ENCODE measurements at regions not wholly inside any gene's neighbourhood (a gene's known extent, or its start where the extent isn't known, plus 50 kb on each side); places are given as distances from the start of the nearest gene placed in this dataset.
A peak's percentile ranks its signal among the peaks of the same experiment; 100 is the strongest.

DNA sequence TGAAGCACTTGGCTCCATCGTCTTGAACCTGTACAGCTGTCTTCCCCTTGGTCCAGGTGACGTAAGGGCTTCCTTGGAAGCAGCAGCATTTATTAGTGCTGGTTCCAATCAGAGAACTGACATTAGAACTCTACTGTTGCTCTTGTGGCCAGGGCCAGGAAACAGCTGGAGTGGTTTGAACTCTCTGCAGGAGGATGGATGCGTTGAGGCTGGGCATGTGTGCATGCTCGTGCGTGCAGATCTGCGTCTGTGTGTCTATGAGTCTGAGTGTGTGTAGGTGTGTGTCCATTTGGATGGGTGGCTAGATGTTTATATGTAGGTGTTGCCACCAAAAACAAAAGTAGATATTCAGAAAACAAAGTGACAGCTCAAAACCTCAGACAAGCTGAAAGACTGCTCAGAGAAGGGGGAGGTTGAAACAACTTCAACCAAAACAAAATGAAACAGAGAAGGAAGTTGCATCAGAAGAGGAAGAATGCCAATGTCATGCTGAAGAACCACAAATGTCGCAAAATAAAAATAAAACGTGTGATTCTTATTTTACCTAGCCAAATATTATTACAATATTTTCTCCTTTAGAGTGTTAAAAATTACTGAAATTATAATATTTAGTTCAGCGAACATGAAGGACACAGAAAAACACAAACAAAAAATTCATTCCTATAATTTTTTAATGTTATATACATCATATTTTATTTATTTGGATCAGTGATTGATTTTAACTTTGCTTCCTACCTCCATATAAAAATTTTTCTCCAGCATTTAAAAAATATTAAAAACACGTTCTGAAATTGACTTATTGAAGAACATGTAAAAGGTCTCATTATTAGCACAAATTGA lies 96.1 kb upstream of the MKLN1 start:
- Histone ChIP-seq H3K9me3 (ENCODE audit: control insufficient read depth, low read length) (no peaks in the 10 kb centered on the region), H3K27ac (ENCODE audit: low read length) (no peak overlapping the region), H3K27me3 (ENCODE audit: control insufficient read depth, insufficient read depth) (no peaks in the 10 kb centered on the region), H3K4me3 (ENCODE audit: low read length) (no peak overlapping the region), H3K4me1 (ENCODE audit: control insufficient read depth, insufficient read depth, low read length) (no peaks in the 10 kb centered on the region)
- WGBS = 64% methylated on average over 10 of the region's 10 CpGs
- ATAC-seq = peak; percentile 37 to 72
- peak in 2 of 3 donors; percentile 14 to 61 for DNase-seq
- intact Hi-C loops (cut with DNase I) = no loop called here

GRCh38 chr7:131232768-131233167 lies 94.9 kb upstream of the MKLN1 start:
- ATAC-seq (no peak), DNase-seq (no peak)
- intact Hi-C loops (cut with DNase I) = no loop called here
- 89% methylated on average over 9 of the region's 9 CpGs for WGBS
- H3K4me1 ChIP-seq (ENCODE audit: control insufficient read depth, insufficient read depth, low read length) = no peaks in the 10 kb centered on the region
- no peak overlapping the region for H3K27ac ChIP-seq (ENCODE audit: low read length)
- no peaks in the 10 kb centered on the region for H3K27me3 ChIP-seq (ENCODE audit: control insufficient read depth, insufficient read depth)
- H3K9me3 ChIP-seq (ENCODE audit: control insufficient read depth, low read length) = no peaks in the 10 kb centered on the region
- no peak overlapping the region for H3K4me3 ChIP-seq (ENCODE audit: low read length)

DNA sequence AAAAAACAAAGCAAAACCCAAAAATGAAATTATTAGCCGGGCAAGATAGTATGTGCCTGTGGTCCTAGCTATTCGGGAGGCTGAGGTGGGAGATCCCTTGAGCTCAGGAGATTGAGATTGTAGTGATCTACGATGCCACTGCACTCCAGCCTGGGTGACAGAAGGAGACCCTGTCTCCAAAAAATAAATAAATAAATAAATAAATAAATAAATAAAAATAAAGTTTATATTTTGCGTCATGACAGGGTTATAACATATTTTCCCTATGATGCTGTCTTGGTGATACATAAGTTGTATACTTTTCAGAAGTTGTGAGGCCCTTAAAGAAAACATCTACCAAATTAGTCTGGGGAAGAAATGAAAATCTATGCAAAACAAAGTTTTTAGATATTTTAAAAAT lies 94.5 kb upstream of the MKLN1 start:
- WGBS = 97% methylated on average over 4 of the region's 4 CpGs
- Histone ChIP-seq H3K27ac (ENCODE audit: low read length) (no peak overlapping the region), H3K4me3 (ENCODE audit: low read length) (no peak overlapping the region), H3K27me3 (ENCODE audit: control insufficient read depth, insufficient read depth) (no peaks in the 10 kb centered on the region), H3K4me1 (ENCODE audit: control insufficient read depth, insufficient read depth, low read length) (no peaks in the 10 kb centered on the region), H3K9me3 (ENCODE audit: control insufficient read depth, low read length) (no peaks in the 10 kb centered on the region)
- ATAC-seq = no peak
- no peak for DNase-seq
- intact Hi-C loops (cut with DNase I) = no loop called here

- 39% methylated on average over 8 of the region's 8 CpGs for WGBS
- Histone ChIP-seq H3K4me1 (ENCODE audit: control insufficient read depth, insufficient read depth, low read length) (no peaks in the 10 kb centered on the region), H3K27ac (ENCODE audit: low read length) (peak overlapping the region; percentile 79), H3K9me3 (ENCODE audit: control insufficient read depth, low read length) (no peaks in the 10 kb centered on the region), H3K27me3 (ENCODE audit: control insufficient read depth, insufficient read depth) (no peaks in the 10 kb centered on the region), H3K4me3 (ENCODE audit: low read length) (no peak overlapping the region)
- ATAC-seq (peak in 1 of 2 donors; percentile 6), DNase-seq (no peak)
- intact Hi-C loops (cut with DNase I) = no loop called here
Measured at GRCh38 chr7:131234719-131235488, 92.8 kb upstream of the MKLN1 start.

DNA sequence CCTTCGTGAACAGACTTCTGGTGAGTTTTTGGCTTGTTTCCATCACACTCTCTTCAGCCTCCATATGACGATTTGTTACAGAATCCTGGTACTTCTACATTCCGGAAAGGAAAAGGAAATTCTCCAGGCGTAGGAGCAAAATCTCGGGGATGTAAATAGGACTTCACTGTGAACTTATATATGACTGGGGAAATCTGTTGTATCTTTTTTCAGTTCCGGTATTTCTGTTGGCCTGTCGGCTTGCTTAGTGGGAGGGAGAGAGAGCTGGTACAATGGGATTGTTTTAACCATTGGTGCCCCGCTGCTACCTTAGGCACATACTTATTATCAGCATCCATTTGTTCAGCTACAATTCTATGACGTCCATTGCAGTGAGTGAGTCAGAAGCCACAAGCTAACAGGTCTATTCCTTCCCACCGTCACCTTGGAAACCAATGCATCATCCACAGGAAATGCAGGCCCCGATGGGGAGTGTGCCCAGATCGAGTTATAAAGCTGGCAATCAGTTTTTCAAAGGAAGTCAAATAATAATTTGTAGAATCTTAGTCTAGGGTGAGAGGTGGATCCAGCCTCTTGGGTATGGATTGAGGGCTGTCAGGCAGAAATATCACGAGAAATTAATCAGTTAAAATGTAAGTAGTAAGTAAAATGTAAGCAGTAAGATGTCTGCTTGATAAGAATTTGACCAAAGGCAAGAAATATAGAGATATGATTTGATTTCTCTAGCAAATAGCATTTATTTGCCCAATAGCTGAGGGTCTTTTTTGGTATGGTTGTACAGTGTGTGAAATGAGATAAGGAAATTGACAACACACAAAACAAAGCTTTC lies 92.0 kb upstream of the MKLN1 start:
- peak overlapping the region; percentile 79 for H3K27ac ChIP-seq (ENCODE audit: low read length)
- no peaks in the 10 kb centered on the region for H3K9me3 ChIP-seq (ENCODE audit: control insufficient read depth, low read length)
- ATAC-seq (peak in 1 of 2 donors; percentile 92), DNase-seq (peak in 1 of 3 donors; percentile 48)
- no peak overlapping the region for H3K4me3 ChIP-seq (ENCODE audit: low read length)
- no peaks in the 10 kb centered on the region for H3K4me1 ChIP-seq (ENCODE audit: control insufficient read depth, insufficient read depth, low read length)
- intact Hi-C loops (cut with DNase I) = no loop called here
- 30% methylated on average over 13 of the region's 13 CpGs for WGBS
- H3K27me3 ChIP-seq (ENCODE audit: control insufficient read depth, insufficient read depth) = no peaks in the 10 kb centered on the region

- no peaks in the 10 kb centered on the region for H3K27me3 ChIP-seq (ENCODE audit: control insufficient read depth, insufficient read depth)
- ATAC-seq = no peak
- no peak for DNase-seq
- no peaks in the 10 kb centered on the region for H3K9me3 ChIP-seq (ENCODE audit: control insufficient read depth, low read length)
- H3K4me1 ChIP-seq (ENCODE audit: control insufficient read depth, insufficient read depth, low read length) = no peaks in the 10 kb centered on the region
- intact Hi-C loops (cut with DNase I) = no loop called here
- H3K4me3 ChIP-seq (ENCODE audit: low read length) = no peak overlapping the region
- 90% methylated on average over 6 of the region's 6 CpGs for WGBS
- no peak overlapping the region for H3K27ac ChIP-seq (ENCODE audit: low read length)
Measured at GRCh38 chr7:131236318-131236672, 91.4 kb upstream of the MKLN1 start.

GRCh38 chr7:131238347-131238931 lies 89.2 kb upstream of the MKLN1 start:
- DNase-seq = no peak
- 72% methylated on average over 2 of the region's 2 CpGs for WGBS
- intact Hi-C loops (cut with DNase I) = no loop called here
- Histone ChIP-seq H3K4me1 (ENCODE audit: control insufficient read depth, insufficient read depth, low read length) (no peaks in the 10 kb centered on the region), H3K27me3 (ENCODE audit: control insufficient read depth, insufficient read depth) (no peaks in the 10 kb centered on the region), H3K27ac (ENCODE audit: low read length) (no peak overlapping the region), H3K4me3 (ENCODE audit: low read length) (no peak overlapping the region), H3K9me3 (ENCODE audit: control insufficient read depth, low read length) (no peaks in the 10 kb centered on the region)
- ATAC-seq = peak in 1 of 2 donors; percentile 56

GRCh38 chr7:131241386-131241785 lies 86.3 kb upstream of the MKLN1 start:
- no peaks in the 10 kb centered on the region for H3K9me3 ChIP-seq (ENCODE audit: control insufficient read depth, low read length)
- ATAC-seq (no peak), DNase-seq (no peak)
- H3K4me3 ChIP-seq (ENCODE audit: low read length) = no peak overlapping the region
- no peaks in the 10 kb centered on the region for H3K4me1 ChIP-seq (ENCODE audit: control insufficient read depth, insufficient read depth, low read length)
- no peaks in the 10 kb centered on the region for H3K27me3 ChIP-seq (ENCODE audit: control insufficient read depth, insufficient read depth)
- no peak overlapping the region for H3K27ac ChIP-seq (ENCODE audit: low read length)
- WGBS = 97% methylated on average over 3 of the region's 3 CpGs
- intact Hi-C loops (cut with DNase I) = no loop called here

DNA sequence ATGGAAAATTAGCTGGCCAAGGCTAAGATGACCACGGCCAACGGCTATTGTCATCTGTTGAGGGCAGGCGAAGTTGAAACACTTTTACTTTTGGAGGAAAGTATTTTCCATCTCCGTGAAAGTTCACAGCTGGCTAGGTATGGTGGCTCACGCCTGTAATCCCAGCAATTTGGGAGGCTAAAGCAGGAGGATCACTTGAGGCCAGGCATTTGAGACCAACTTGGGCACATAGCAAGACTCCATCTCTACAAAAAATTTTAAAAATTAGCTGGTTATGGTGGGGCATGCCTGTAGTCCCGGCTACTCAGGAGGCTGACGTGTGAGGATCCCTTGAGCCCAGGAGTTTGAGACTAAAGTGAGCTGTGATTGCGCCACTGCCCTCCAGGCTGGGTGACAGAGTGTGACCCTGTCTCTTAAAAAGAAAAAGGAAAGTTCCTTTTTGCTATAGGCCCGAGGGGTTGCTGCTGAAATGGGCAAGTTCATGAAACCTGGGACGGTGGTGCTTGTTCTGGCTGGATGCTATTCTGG lies 85.5 kb upstream of the MKLN1 start:
- WGBS = 93% methylated on average over 10 of the region's 10 CpGs
- no peak for DNase-seq
- Histone ChIP-seq H3K9me3 (ENCODE audit: control insufficient read depth, low read length) (no peaks in the 10 kb centered on the region), H3K27ac (ENCODE audit: low read length) (no peak overlapping the region), H3K4me1 (ENCODE audit: control insufficient read depth, insufficient read depth, low read length) (no peaks in the 10 kb centered on the region), H3K27me3 (ENCODE audit: control insufficient read depth, insufficient read depth) (no peaks in the 10 kb centered on the region), H3K4me3 (ENCODE audit: low read length) (no peak overlapping the region)
- no peak for ATAC-seq
- intact Hi-C loops (cut with DNase I) = no loop called here

GRCh38 chr7:131244259-131244852 lies 83.3 kb upstream of the MKLN1 start:
- peak in 1 of 3 donors; percentile 18 for DNase-seq
- 78% methylated on average over 13 of the region's 13 CpGs for WGBS
- Histone ChIP-seq H3K27ac (ENCODE audit: low read length) (no peak overlapping the region), H3K9me3 (ENCODE audit: control insufficient read depth, low read length) (no peaks in the 10 kb centered on the region), H3K27me3 (ENCODE audit: control insufficient read depth, insufficient read depth) (no peaks in the 10 kb centered on the region), H3K4me1 (ENCODE audit: control insufficient read depth, insufficient read depth, low read length) (no peaks in the 10 kb centered on the region), H3K4me3 (ENCODE audit: low read length) (no peak overlapping the region)
- no peak for ATAC-seq
- intact Hi-C loops (cut with DNase I) = no loop called here
